Aorta (tissue), 5 donors: ENCODE measurements at regions not wholly inside any gene's neighbourhood (a gene's known extent, or its start where the extent isn't known, plus 50 kb on each side); places are given as distances from the start of the nearest gene placed in this dataset.

Experiments used
- ATAC-seq: fragments of 200-7000 bp; cut with Tn5 transposase; one replicate; pipeline ENCODE4 v1.9.1; 2022; ENCODE audit warnings: moderate library complexity; ENCODE audit not compliant: low FRiP score
- DNase-seq, 2 donors: peaks; one replicate each; pipeline ENCODE4 v3.0.0-alpha.2; 2020
- H3K27ac ChIP-seq, 2 donors: one replicate each; pipeline ENCODE4 v1.5.1; 2013; ENCODE audit warnings: low read length in 2 of 2, mild to moderate bottlenecking in 2 of 2, moderate library complexity in 2 of 2, control low read depth in 1 of 2, inconsistent platforms in 1 of 2, low read depth in 1 of 2
- H3K27me3 ChIP-seq, 2 donors: one replicate each; pipeline ENCODE4 v1.6.1; 2013; ENCODE audit warnings: control low read depth in 1 of 2, low read length in 1 of 2, mild to moderate bottlenecking in 1 of 2, moderate library complexity in 1 of 2; ENCODE audit not compliant: insufficient read depth in 2 of 2, control insufficient read depth in 1 of 2
- H3K36me3 ChIP-seq, 2 donors: one replicate each; pipeline ENCODE4 v1.6.1; 2013; ENCODE audit warnings: control low read depth in 1 of 2, low read length in 1 of 2, mild to moderate bottlenecking in 1 of 2; ENCODE audit not compliant: insufficient read depth in 2 of 2, control insufficient read depth in 1 of 2
- H3K4me1 ChIP-seq, 2 donors: one replicate each; pipeline ENCODE4 v1.6.1; 2013; ENCODE audit warnings: low read length in 2 of 2, control low read depth in 1 of 2, mild to moderate bottlenecking in 1 of 2, moderate library complexity in 1 of 2; ENCODE audit not compliant: insufficient read depth in 2 of 2, control insufficient read depth in 1 of 2
- H3K4me3 ChIP-seq, 2 donors: one replicate each; pipeline ENCODE4 v1.5.1; 2013; ENCODE audit warnings: low read length in 2 of 2, control low read depth in 1 of 2, mild to moderate bottlenecking in 1 of 2
- H3K9me3 ChIP-seq: one replicate; pipeline ENCODE4 v1.6.1; 2013; ENCODE audit warnings: mild to moderate bottlenecking, low read length; ENCODE audit not compliant: control insufficient read depth
- WGBS, 2 donors: extraction: QIAGEN DNeasy Blood & Tissue Kit; methylation state at CpG; one replicate each; pipeline ENCODE4 v1.1.7; 2013; 5-methylcytosine and 5-hydroxymethylcytosine counted together
- intact Hi-C, 2 donors: fragments of 100-400 bp; cut with DNase I; formaldehyde crosslinking; loops; one replicate each; pipeline versions ENCODE4 v1.14.2 to v1.15.0; 2022
- donor health status: healthy with polysubstance abuse.
- donor health status: Bipolar disorder and iron deficiency.
- donor health status: DM: no; HTN: no; CAD: no.
- donor health status: DM: no; HTN: no; CAD: no.
- donor health status: DM: yes; HTN: yes; CAD: no.

GRCh38 chr20:24827603-24828295, 121.3 kb upstream of the CST7 start:
- no peaks in the 10 kb centered on the region for H3K36me3 ChIP-seq
- no peaks in the 10 kb centered on the region for H3K9me3 ChIP-seq
- intact Hi-C loops: no loop called here
- H3K4me1 ChIP-seq: no peaks in the 10 kb centered on the region
- no peaks in the 10 kb centered on the region for H3K27me3 ChIP-seq
- no peak overlapping the region for H3K27ac ChIP-seq
- no peak overlapping the region for H3K4me3 ChIP-seq
- DNase-seq (no peak), ATAC-seq (no peak)
- 89 to 93% methylated on average over 6 of the region's 6 CpGs for WGBS, 2 donors

GRCh38 chr20:24828992-24829648, 119.9 kb upstream of the CST7 start:
- 84% methylated on average over 8 of the region's 8 CpGs for WGBS, 2 donors
- Histone ChIP-seq H3K27ac (no peak overlapping the region), H3K4me1 (no peaks in the 10 kb centered on the region), H3K27me3 (no peaks in the 10 kb centered on the region), H3K36me3 (no peaks in the 10 kb centered on the region), H3K4me3 (no peak overlapping the region), H3K9me3 (no peaks in the 10 kb centered on the region)
- no peak for ATAC-seq
- intact Hi-C loops: no loop called here
- DNase-seq: no peak

- Histone ChIP-seq H3K27ac (no peak overlapping the region), H3K4me3 (no peak overlapping the region), H3K9me3 (no peaks in the 10 kb centered on the region), H3K27me3 (no peaks in the 10 kb centered on the region), H3K36me3 (no peaks in the 10 kb centered on the region), H3K4me1 (no peaks in the 10 kb centered on the region)
- DNase-seq: no peak
- intact Hi-C loops: no loop called here
- no peak for ATAC-seq
- 43 to 51% methylated on average over 5 of the region's 5 CpGs for WGBS, 2 donors
Measured at GRCh38 chr20:24829649-24830370, 119.3 kb upstream of the CST7 start.

GRCh38 chr20:24830649-24831048, 118.4 kb upstream of the CST7 start:
- intact Hi-C loops: no loop called here
- no peaks in the 10 kb centered on the region for H3K9me3 ChIP-seq
- no peak overlapping the region for H3K27ac ChIP-seq
- no peak for ATAC-seq
- no peak overlapping the region for H3K4me3 ChIP-seq
- 73 to 96% methylated on average over 3 of the region's 3 CpGs for WGBS, 2 donors
- H3K36me3 ChIP-seq: no peaks in the 10 kb centered on the region
- H3K4me1 ChIP-seq: no peaks in the 10 kb centered on the region
- H3K27me3 ChIP-seq: no peaks in the 10 kb centered on the region
- DNase-seq: no peak

GRCh38 chr20:24831232-24831631, 117.8 kb upstream of the CST7 start:
- DNase-seq (no peak), ATAC-seq (no peak)
- WGBS, 2 donors: 85 to 89% methylated on average over 1 of the region's 1 CpG
- H3K36me3 ChIP-seq: no peaks in the 10 kb centered on the region
- H3K27me3 ChIP-seq: no peaks in the 10 kb centered on the region
- intact Hi-C loops: no loop called here
- H3K4me3 ChIP-seq: no peak overlapping the region
- H3K4me1 ChIP-seq: no peaks in the 10 kb centered on the region
- no peak overlapping the region for H3K27ac ChIP-seq
- H3K9me3 ChIP-seq: no peaks in the 10 kb centered on the region

DNA sequence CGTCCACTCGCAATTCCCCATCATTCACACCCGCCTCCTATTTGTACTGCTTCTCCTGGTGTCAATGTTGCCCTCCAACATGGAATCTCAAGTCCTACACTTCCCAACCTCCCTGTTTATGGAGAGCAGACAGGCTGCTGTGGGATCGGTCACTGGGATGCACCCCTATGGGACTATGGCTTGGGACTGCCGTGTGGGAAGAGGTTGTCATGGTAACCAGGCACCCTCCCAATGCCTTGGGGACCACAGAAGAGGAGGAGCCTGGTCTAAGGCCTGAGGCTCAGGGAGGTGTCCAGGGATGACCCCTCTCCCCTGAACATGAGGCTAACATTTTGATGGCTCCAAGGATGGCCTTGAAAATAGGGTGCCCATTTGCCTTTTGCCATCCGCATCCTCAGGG, 116.6 kb upstream of the CST7 start:
- intact Hi-C loops: no loop called here
- no peak overlapping the region for H3K27ac ChIP-seq
- no peaks in the 10 kb centered on the region for H3K27me3 ChIP-seq
- no peak overlapping the region for H3K4me3 ChIP-seq
- H3K9me3 ChIP-seq: no peaks in the 10 kb centered on the region
- ATAC-seq (no peak), DNase-seq (no peak)
- no peaks in the 10 kb centered on the region for H3K4me1 ChIP-seq
- WGBS, 2 donors: 86 to 91% methylated on average over 6 of the region's 6 CpGs
- H3K36me3 ChIP-seq: no peaks in the 10 kb centered on the region

DNA sequence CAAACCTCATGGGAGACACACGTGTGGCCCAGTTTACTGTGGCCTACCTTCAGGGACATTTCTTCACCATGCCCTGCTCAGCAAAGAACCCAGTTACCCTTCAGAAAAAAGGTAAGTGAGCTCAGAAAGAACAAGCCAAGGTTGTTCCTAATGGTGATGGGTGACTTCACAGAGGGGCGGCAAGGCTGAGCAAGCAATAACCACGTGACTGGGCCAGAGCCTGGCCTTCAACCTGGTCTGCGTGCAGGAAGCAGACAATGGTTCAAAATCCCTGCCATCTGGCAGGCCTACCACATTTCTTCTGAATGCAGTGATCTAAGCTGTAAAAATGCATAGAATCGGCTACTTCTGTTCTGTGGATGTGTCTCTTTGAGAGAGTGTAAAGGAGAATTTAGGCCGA, 115.5 kb upstream of the CST7 start:
- H3K27ac ChIP-seq: no peak overlapping the region
- intact Hi-C loops: no loop called here
- no peak overlapping the region for H3K4me3 ChIP-seq
- ATAC-seq (no peak), DNase-seq (no peak)
- no peaks in the 10 kb centered on the region for H3K9me3 ChIP-seq
- no peaks in the 10 kb centered on the region for H3K27me3 ChIP-seq
- no peaks in the 10 kb centered on the region for H3K4me1 ChIP-seq
- WGBS, 2 donors: 81 to 84% methylated on average over 6 of the region's 6 CpGs
- no peaks in the 10 kb centered on the region for H3K36me3 ChIP-seq

DNA sequence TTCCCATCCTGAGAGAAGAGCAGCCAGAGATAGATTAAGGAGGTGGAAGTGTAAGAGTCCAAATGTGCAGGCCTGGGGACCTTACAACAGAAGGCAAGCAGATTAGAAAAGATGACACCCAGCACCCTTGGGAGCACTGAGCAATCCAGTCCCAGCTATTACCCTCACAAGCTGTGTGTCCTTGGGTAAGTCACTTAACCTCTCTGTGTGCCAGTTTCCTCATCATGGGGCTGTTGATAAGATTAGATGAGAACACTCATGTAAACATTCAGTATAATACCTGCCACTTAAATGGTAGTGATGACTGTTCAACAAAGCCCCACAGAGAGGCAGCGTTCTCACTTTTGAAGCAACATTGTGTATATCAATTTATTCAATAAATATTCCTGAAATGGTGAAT, 114.8 kb upstream of the CST7 start:
- DNase-seq (no peak), ATAC-seq (no peak)
- H3K27ac ChIP-seq: no peak overlapping the region
- intact Hi-C loops: no loop called here
- no peaks in the 10 kb centered on the region for H3K4me1 ChIP-seq
- no peak overlapping the region for H3K4me3 ChIP-seq
- WGBS, 2 donors: 94 to 95% methylated on average over 1 of the region's 1 CpG
- no peaks in the 10 kb centered on the region for H3K36me3 ChIP-seq
- H3K9me3 ChIP-seq: no peaks in the 10 kb centered on the region
- H3K27me3 ChIP-seq: no peaks in the 10 kb centered on the region

GRCh38 chr20:24835195-24835594, 113.9 kb upstream of the CST7 start:
- intact Hi-C loops: no loop called here
- 66 to 71% methylated on average over 5 of the region's 5 CpGs for WGBS, 2 donors

More at GRCh38 chr20:24835195-24835594, 113.9 kb upstream of the CST7 start:
- no peaks in the 10 kb centered on the region for H3K9me3 ChIP-seq
- DNase-seq (no peak), ATAC-seq (no peak)
- H3K4me1 ChIP-seq: no peaks in the 10 kb centered on the region
- H3K4me3 ChIP-seq: no peak overlapping the region
- H3K27me3 ChIP-seq: no peaks in the 10 kb centered on the region
- H3K27ac ChIP-seq: no peak overlapping the region
- H3K36me3 ChIP-seq: no peaks in the 10 kb centered on the region
